Erythroblast (primary cell): ENCODE measurements at regions not wholly inside any gene's neighbourhood (a gene's known extent, or its start where the extent isn't known, plus 50 kb on each side); places are given as distances from the start of the nearest gene placed in this dataset.
"Not testable (repeated sequence)": the region's sequence is repeated elsewhere in the genome, so short reads cannot be mapped to it uniquely, and the experiment has no call there.

Source experiments
- DNase-seq, 2 experiments: peaks; one replicate each; lab custom pipeline; 2025; lab: John Stamatoyannopoulos, UW
- GATA1 ChIP-seq: IDR thresholded peaks from 2 replicates; pipeline ENCODE4 v1.6.1; 2011; ENCODE audit warnings: low read depth, mild to moderate bottlenecking, control low read depth, low read length, moderate library complexity
- POLR2A ChIP-seq: IDR thresholded peaks from 2 replicates; pipeline ENCODE4 v1.6.1; 2011; ENCODE audit warnings: mild to moderate bottlenecking, low read length

DNA sequence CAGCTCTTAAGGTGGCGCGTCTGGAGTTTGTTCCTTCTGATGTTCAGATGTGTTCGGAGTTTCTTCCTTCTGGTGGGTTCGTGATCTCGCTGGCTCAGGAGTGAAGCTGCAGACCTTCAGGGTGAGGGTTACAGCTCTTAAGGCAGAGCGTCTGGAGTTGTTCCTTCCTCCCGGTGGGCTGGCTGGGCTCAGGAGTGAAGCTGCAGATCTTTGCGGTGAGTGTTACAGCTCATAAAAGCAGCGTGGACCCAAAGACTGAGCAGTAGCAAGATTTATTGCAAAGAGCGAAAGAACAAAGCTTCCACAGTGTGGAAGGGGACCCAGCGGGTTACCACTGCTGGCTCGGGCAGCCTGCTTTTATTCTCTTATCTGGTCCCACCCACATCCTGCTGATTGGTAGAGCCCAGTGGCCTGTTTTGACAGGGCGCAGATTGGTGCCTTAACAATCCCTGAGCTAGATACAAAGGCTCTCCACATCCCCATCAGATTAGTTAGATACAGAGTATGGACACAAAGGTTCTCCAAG lies 244.3 kb downstream of the PLA2G4A start:
- peak; percentile 46 for TF ChIP-seq POLR2A
- peak; percentile 34 to 56 for DNase-seq

DNA sequence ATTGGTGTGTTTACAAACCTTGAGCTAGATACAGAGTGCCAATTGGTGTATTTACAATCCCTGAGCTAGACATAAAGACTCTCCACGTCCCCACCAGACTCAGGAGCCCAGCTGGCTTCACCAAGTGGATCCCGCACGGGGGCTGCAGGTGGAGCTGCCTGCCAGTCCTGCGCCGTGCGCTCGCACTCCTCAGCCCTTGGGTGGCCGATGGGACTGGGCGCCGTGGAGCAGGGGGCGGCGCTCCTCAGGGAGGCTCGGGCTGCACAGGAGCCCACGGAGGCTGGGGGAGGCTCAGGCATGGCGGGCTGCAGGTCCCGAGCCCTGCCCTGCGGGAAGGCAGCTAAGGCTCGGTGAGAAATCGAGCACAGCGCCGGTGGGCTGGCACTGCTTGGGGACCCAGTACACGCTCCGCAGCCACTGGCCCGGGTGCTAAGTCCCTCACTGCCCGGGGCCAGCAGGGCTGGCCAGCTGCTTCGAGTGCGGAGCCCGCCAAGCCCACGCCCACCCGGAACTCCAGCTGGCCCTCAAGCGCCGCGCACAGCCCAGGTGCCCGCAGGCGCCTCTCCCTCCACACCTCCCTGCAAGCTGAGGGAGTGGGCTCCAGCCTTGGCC lies 245.0 kb downstream of the PLA2G4A start:
- not testable (repeated sequence) for DNase-seq

DNA sequence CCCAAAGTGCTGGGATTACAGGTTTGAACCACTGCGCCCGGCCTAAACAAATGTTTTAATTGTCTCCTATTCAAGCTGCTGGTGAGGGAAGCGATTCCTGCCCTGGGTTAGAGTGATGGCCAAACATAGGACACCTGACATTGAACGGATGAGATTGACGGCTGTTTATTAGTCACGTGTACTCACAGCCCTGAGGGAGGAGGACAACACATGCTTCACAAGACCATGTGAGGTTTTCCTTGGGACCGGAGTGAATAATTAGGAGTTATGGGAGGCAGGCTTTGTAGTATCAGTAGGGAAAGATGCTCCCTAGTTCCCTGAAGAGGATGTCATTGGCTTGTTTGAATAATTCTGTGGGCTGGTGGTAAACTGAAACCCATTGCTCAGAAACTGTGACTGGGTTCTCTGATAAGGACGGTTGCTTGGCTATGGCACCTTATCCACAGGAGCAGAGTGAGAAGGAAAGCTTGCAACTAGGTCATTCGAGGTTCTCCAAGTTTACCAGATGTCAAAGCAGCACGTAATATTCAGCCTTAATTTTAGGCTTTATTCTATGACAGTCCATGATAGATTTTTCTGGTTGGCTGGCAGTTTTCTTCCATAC lies 245.8 kb downstream of the PLA2G4A start:
- DNase-seq, result peak; percentile 57 to 79
- TF ChIP-seq POLR2A, result no peak
- no peak for TF ChIP-seq GATA1

DNA sequence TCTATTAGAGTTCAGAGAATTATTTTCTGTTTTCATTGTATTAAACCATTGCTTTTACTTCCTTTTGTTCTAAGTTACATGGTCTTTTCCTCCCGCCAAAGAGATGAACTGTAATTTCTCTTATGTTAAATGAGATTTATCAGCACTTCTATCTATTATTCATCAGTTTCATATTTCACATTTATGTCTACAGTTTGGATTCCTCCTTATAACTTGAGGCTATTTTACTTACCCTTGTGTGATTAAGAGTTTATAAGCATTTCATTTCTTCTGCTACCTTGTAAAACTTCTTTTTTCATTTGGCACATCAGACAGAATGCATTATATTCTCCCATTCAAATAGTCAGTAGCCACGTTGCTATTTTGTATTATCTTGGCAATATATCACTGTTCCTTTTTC lies 248.2 kb downstream of the PLA2G4A start:
- TF ChIP-seq POLR2A, result no peak
- no peak for TF ChIP-seq GATA1
- no peak for DNase-seq

DNA sequence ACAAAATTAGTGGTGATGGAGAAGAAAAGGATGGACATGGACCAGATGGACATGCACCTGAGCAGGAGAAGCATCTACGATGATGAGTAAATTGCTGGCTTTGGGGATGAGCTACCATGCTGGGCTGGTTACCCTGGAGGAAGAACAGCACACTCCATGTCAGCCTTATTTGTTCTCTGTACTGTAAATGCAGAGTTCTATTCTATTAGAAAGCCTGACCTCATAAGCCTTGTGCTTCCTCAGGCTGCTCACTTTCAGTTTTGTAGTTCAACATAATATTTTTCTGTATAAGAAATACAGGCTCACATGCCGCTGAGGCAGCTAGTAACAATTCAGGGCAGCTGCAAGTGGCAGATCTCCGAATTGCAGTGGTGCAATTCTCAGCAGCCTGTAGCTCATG lies 249.6 kb downstream of the PLA2G4A start:
- TF ChIP-seq GATA1 (no peak), POLR2A (no peak)
- DNase-seq, result no peak

DNA sequence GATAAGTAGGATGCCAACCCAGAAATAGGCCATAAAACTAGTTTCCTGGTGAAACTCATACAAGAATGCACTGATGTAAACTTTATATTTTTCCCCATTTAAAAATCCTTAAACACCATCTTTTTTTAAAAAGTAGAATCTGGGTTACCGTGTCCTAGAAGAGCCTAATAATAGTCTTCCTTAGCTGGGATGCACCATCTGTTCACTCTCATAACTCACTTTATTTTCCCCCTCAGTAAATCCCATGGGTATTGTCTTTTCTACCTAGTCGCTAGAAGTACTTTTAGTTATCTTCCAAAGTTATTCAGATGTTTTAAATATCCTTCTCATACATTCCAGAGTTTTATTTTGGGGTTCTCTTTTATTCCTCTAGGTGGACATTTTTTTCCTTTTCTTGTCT lies 250.2 kb downstream of the PLA2G4A start:
- no peak for TF ChIP-seq GATA1
- TF ChIP-seq POLR2A, result no peak

DNA sequence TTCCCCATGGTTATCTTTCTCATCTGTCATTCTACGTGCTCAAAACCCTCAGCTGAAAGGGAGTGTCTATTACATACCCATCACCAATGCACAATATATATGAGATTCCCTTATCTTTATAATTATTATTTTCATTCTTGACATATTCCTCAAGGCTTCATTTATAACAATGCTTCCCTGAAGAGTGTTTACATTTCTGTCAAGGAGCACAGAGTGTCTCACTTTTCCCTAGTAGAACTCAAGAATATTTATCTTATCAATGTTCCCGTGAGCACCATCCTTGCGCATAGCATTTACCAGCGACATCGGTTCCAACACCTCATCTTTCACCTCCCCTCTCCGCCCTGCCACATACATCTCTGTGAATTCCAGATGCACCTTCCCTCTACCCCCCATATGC lies 250.6 kb downstream of the PLA2G4A start:
- TF ChIP-seq POLR2A, result no peak
- no peak for TF ChIP-seq GATA1
- no peak for DNase-seq

More for the DNA sequence above, 250.2 kb downstream of the PLA2G4A start:
- DNase-seq, result no peak

DNA sequence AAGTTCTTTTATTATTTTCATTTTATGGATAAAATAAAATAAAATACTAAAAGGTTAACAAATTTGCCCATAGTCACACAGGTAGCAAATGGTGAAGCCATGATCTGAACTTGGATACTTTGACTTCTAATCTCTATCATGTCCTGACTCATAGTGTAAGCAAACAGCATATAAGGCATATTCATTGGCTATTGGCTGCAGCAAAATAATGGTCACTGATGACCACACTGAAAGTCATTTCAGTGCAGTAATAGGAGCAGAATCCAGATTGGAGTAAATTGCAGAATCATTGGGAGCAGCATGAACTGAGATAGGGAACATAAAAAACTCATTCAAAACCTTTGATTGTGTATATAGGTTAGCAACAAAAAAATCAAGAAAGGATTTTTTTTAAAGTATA lies 262.9 kb downstream of the PLA2G4A start:
- TF ChIP-seq GATA1, result no peak
- TF ChIP-seq POLR2A, result no peak
- DNase-seq, result no peak

DNA sequence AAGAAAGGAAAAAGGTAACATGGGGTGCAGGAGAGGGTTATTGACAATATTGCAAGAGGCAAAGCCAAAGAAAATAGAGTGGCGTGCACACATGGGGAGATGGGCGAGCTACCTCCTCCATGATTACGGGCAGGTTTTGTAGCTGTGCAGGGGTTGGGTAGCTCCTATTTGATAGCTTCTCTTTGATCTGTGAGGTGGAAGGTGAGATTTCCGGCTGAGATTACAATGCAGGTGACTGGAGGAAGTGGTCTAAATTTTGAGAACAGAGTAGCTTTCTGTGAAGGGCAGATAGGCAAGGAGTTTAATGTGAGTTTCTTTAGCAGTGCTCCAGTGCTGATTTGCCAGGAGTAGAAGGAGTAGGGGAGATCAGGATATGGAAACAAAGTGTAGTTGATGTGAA lies 263.4 kb downstream of the PLA2G4A start:
- DNase-seq, result no peak
- TF ChIP-seq POLR2A (no peak), GATA1 (no peak)

DNA sequence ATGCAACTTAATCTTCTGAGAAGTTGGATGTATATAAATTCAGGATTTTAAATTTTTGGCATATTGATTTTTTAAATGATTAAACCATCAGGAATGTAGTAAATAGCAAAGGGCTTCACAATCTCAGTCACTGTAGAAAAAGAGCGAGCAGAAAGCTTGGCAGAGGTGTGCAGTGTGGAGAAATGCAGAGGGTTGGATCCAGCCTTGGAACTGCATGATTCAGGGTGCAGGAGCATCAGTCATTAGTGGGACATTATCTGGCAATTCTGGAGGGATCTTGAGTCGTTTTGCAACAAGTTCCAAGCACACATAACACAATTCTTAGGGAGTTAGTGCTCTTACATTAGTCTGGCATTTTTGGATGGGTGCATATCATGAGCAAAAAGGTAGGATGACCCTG lies 267.9 kb downstream of the PLA2G4A start:
- TF ChIP-seq POLR2A (no peak), GATA1 (no peak)
- DNase-seq, result no peak

DNA sequence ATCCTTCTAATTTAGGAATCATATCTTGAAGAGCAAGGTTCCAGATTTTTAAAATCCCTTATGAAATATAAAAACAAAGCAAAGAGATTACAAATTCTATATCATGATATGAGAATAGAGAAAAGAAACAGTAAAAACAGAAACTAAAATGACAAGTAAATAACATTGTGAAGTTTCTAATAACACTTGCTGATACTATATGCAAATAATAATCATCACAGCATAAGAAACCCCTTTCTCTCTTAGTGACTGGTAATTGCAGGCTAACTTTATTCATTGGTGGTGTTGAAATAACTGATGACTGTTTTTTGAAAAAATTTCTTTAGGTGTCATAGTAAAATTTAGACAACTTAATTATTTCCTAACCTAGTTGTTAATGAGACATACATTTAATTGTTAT lies 281.6 kb downstream of the PLA2G4A start:
- no peak for DNase-seq
- TF ChIP-seq GATA1 (no peak), POLR2A (no peak)

DNA sequence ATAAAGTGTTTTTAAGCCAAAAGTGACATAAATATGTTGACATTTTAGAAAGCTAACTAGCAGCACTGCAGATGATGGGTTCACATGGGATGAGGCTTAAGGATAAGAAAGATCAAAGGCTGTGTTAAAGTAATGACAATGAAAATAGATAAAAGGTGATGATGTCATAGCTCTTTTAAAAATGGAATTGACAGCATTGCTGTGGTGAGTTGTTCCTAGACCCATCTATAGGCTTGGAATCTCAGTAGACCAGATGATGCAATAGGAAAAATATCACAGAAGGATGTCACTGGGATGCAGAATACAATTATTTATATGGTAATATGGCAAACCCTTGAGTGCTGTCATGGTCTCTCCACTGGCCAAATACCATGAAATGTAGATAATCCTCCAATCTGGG lies 286.0 kb downstream of the PLA2G4A start:
- DNase-seq, result no peak
- TF ChIP-seq POLR2A, result no peak

DNA sequence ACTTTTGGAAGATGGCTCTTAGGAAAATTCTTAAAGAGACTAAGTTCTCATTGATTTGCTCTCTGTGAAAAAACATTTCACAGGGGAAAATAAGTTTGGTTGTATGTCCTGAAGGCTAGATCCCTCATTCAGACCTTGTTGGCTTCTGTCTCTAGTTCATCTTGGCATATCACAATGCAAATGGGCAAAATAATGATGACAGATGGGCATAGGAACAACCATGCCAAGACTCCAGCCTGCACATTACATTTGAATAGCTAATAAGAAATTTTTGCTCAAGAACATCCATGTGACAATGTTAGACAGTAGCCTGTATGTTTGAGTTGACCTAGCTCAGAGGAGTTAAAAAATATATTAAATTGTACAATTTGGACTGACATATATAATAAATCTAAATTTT lies 292.9 kb downstream of the PLA2G4A start:
- DNase-seq, result no peak
- no peak for TF ChIP-seq GATA1
- no peak for TF ChIP-seq POLR2A

DNA sequence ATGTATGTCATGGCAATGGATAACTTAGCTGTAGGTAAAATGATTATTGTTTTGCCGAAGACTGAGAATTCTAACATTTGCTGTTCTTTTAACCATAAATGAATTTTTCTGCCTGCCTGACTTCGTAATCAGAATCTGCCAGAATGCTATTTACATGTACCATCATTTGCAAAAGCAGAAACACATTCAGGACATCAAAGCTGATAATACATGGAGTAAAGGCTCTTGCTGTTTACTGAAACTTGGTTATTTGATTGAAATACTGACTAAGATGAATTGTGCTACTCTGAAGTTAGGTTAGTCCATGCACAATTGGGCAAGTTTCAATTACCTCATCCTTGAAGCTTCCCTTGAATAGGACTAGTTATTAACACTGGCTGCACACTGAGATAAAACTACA lies 293.8 kb downstream of the PLA2G4A start:
- no peak for DNase-seq
- TF ChIP-seq GATA1, result no peak
- no peak for TF ChIP-seq POLR2A

DNA sequence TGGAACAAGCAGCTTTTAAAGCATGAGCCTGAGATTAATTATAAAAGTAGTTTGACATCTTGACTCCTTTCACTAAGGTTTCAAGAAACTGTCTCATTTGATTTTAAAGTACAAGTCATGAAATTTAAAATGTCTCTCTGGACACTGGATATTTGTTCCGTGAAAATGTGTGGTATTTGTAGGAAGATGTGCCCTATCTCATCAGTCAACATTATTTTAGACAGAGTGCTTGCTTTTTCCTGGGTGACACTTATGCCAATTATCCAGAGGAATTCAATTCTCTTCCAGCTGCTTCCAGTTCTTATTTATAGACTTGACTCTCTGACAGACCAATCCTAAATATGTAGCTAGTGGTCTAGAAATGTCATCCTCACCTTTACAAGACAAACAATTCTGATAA lies 300.4 kb downstream of the PLA2G4A start:
- DNase-seq, result no peak
- no peak for TF ChIP-seq POLR2A

DNA sequence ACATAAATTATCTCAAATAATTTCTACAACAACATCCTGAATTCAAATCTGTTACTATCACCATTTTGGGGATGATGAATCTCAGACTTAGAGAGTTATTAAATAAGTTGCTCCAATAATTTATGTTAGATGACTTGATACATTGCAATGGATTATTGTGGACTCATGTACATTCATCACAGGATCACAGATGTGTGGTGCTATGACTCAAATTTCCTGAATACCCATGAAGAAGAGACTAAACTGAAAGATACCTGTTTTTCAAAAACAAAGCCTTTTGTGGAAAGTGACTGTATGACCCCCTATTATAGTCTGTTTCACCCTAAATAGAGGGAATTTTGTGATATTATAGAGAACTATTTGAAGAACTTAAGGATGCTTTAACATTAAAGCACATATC lies 315.0 kb downstream of the PLA2G4A start:
- no peak for DNase-seq
- TF ChIP-seq POLR2A, result no peak
- no peak for TF ChIP-seq GATA1
